ENCODE measurements at regions not wholly inside any gene's neighbourhood (a gene's known extent, or its start where the extent isn't known, plus 50 kb on each side); places are given as distances from the start of the nearest gene placed in this dataset.

DNA sequence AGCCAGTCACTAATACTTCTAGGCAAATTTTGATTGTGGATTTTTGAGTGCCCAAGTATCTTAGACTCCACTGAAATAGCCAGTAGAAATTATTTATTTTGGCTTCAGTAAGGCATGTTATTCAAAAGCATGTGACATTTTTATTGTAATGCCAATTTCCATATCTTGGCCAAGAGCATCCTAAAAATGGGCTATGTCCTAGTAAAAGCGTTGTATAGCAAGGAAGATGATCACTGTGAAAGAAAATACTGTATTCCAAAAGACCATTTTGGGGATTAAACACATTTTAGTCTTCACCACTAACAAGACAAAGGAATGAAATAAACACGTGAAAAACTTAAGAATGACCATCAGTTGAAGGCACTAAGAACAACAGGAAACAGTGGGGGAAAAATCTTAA lies 149.1 kb downstream of the NUFIP1 start:
- no peak overlapping the region for H3K27ac ChIP-seq
- ChIA-PET POLR2A (ENCODE audit: unreplicated experiment) (interaction anchor here (0.7 kb wide), 1 partner anchor 20 kb away, joined by 6 read pairs; no protein-coding TSS in a partner anchor), CTCF (no interaction called here)
- no peaks in the 10 kb centered on the region for H3K9me2 ChIP-seq (ENCODE audit: insufficient read depth)
- no peak overlapping the region for H3K4me2 ChIP-seq
- H3F3A ChIP-seq (ENCODE audit: insufficient read depth, low read depth): peaks cover 14% of the 10 kb centered on the region; the same call in 1 of the 2 replicates
- no TSS peak for BruUV-seq (replicated peaks)
- H2AFZ ChIP-seq: no peak overlapping the region
- no peaks in the 10 kb centered on the region for H3K79me2 ChIP-seq (ENCODE audit: low read depth)
- intact Hi-C loops (cut with micrococcal nuclease; ENCODE audit: unreplicated experiment): no loop called here
- no peak overlapping the region for H3K4me3 ChIP-seq
- H3K36me3 ChIP-seq (ENCODE audit: low read depth): no peaks in the 10 kb centered on the region
- H3K27me3 ChIP-seq (ENCODE audit: insufficient read depth, low read depth): no peaks in the 10 kb centered on the region
- peaks cover 36% of the 10 kb centered on the region for H3K4me1 ChIP-seq (replicated peaks; ENCODE audit: insufficient read depth)
- DNase-seq: no peak
- no peaks in the 10 kb centered on the region for H4K20me1 ChIP-seq (ENCODE audit: insufficient read depth)
- TF ChIP-seq EZH2 (IDR thresholded peaks at IDR 0.05; ENCODE audit: low read depth): no peak
- TF ChIP-seq, protein P1, sequence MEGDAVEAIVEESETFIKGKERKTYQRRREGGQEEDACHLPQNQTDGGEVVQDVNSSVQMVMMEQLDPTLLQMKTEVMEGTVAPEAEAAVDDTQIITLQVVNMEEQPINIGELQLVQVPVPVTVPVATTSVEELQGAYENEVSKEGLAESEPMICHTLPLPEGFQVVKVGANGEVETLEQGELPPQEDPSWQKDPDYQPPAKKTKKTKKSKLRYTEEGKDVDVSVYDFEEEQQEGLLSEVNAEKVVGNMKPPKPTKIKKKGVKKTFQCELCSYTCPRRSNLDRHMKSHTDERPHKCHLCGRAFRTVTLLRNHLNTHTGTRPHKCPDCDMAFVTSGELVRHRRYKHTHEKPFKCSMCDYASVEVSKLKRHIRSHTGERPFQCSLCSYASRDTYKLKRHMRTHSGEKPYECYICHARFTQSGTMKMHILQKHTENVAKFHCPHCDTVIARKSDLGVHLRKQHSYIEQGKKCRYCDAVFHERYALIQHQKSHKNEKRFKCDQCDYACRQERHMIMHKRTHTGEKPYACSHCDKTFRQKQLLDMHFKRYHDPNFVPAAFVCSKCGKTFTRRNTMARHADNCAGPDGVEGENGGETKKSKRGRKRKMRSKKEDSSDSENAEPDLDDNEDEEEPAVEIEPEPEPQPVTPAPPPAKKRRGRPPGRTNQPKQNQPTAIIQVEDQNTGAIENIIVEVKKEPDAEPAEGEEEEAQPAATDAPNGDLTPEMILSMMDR (conservative IDR thresholded peaks at IDR 0.05): no peak
- H3K9me3 ChIP-seq (ENCODE audit: insufficient read depth, low read depth): no peaks in the 10 kb centered on the region

DNA sequence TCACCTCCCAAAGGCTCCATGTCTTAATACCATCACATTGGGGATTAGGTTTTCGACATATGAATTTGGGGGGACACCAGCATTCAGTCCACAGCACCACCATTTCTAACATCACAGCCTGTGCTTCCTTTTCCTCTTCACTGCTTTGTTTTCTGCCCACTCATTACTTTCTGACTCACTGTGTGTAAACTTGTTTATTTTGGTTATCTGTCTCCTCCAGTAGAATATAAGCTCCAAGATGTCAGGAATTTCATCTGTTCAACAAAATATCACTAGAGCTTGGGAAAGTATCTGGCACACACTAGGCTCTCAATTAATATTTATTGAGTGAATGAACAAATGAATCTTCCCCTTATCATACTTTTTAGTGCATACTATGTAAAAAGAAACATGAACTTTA lies 152.0 kb downstream of the NUFIP1 start:
- H3K4me1 ChIP-seq (replicated peaks; ENCODE audit: insufficient read depth): peaks cover 23% of the 10 kb centered on the region
- intact Hi-C loops (cut with micrococcal nuclease; ENCODE audit: unreplicated experiment): no loop called here
- no peak for DNase-seq
- TF ChIP-seq EZH2 (IDR thresholded peaks at IDR 0.05; ENCODE audit: low read depth): no peak
- TF ChIP-seq, protein P1 (conservative IDR thresholded peaks at IDR 0.05): no peak
- peaks cover 8% of the 10 kb centered on the region; the same call in 1 of the 2 replicates for H3F3A ChIP-seq (ENCODE audit: insufficient read depth, low read depth)
- H3K79me2 ChIP-seq (ENCODE audit: low read depth): no peaks in the 10 kb centered on the region
- H3K4me2 ChIP-seq: peak overlapping the region; percentile 10; the same call in 1 of the 2 replicates
- H2AFZ ChIP-seq: peak overlapping the region; percentile 65; the same call in 1 of the 2 replicates
- H3K27ac ChIP-seq: 0 out of 2 replicates have a peak overlapping the region, but pooled peaks have one; percentile 11
- CTCF ChIA-PET: no interaction called here
- BruUV-seq (replicated peaks): no TSS peak
- no peaks in the 10 kb centered on the region for H3K27me3 ChIP-seq (ENCODE audit: insufficient read depth, low read depth)
- H3K4me3 ChIP-seq: no peak overlapping the region
- no peaks in the 10 kb centered on the region for H4K20me1 ChIP-seq (ENCODE audit: insufficient read depth)
- no peaks in the 10 kb centered on the region for H3K36me3 ChIP-seq (ENCODE audit: low read depth)
- no peaks in the 10 kb centered on the region for H3K9me2 ChIP-seq (ENCODE audit: insufficient read depth)
- no peaks in the 10 kb centered on the region for H3K9me3 ChIP-seq (ENCODE audit: insufficient read depth, low read depth)
- POLR2A ChIA-PET (ENCODE audit: unreplicated experiment): no interaction called here

DNA sequence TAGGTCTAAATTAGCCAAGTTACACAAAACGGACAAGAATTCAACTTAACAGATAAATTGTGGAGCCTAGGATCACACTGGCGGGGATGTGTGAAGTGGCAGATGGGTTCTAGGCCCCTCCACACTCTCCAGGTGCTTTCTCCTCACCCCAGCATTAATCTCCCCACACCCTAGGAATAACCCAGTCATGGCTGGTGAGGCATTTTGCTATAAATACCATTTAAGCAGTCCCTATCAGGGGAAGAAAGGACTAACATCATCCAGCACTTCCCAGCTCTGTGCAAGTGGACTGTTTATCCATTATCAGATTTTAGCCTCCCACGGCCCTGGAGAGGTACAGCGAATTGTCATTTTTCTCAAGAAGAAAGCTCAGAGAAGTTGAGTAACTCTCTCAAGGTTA lies 154.9 kb downstream of the NUFIP1 start:
- Histone ChIP-seq H3F3A (ENCODE audit: insufficient read depth, low read depth) (peaks cover 3% of the 10 kb centered on the region; the same call in 1 of the 2 replicates), H3K79me2 (ENCODE audit: low read depth) (no peaks in the 10 kb centered on the region), H4K20me1 (ENCODE audit: insufficient read depth) (no peaks in the 10 kb centered on the region), H3K4me2 (no peak overlapping the region), H3K27ac (no peak overlapping the region), H2AFZ (no peak overlapping the region), H3K36me3 (ENCODE audit: low read depth) (no peaks in the 10 kb centered on the region), H3K4me3 (no peak overlapping the region), H3K9me3 (ENCODE audit: insufficient read depth, low read depth) (no peaks in the 10 kb centered on the region), H3K4me1 (replicated peaks; ENCODE audit: insufficient read depth) (peaks cover 15% of the 10 kb centered on the region), H3K9me2 (ENCODE audit: insufficient read depth) (no peaks in the 10 kb centered on the region), H3K27me3 (ENCODE audit: insufficient read depth, low read depth) (no peaks in the 10 kb centered on the region)
- DNase-seq: no peak
- ChIA-PET CTCF (no interaction called here), POLR2A (ENCODE audit: unreplicated experiment) (no interaction called here)
- TF ChIP-seq, protein P1 (conservative IDR thresholded peaks at IDR 0.05): no peak
- TF ChIP-seq EZH2 (IDR thresholded peaks at IDR 0.05; ENCODE audit: low read depth): no peak
- intact Hi-C loops (cut with micrococcal nuclease; ENCODE audit: unreplicated experiment): no loop called here
- no TSS peak for BruUV-seq (replicated peaks)
